ENCODE measurements at regions not wholly inside any gene's neighbourhood (a gene's known extent, or its start where the extent isn't known, plus 50 kb on each side); places are given as distances from the start of the nearest gene placed in this dataset.

GRCh38 chr18:45212181-45213039 lies 402.9 kb upstream of the SLC14A2 start:
- peak; percentile 85 to 91 for TF ChIP-seq CTCF (IDR thresholded peaks at IDR 0.05)
- Histone ChIP-seq H3K9me3 (no peaks in the 10 kb centered on the region), H3K4me1 (peaks cover 0 to 3% of the 10 kb centered on the region in 2 donors), H3K27me3 (no peaks in the 10 kb centered on the region), H3K27ac (no peak overlapping the region), H3K4me3 (no peak overlapping the region), H3K36me3 (no peaks in the 10 kb centered on the region)
- intact Hi-C loops (cut with DNase I) = no loop called here
- peak; percentile 99 for ATAC-seq
- DNase-seq = peak in 3 of 4 donors; percentile 35 to 84 (median 74)

- peak in 1 of 2 donors; percentile 18 for TF ChIP-seq CTCF (IDR thresholded peaks at IDR 0.05)
- DNase-seq (no peak), ATAC-seq (no peak)
- intact Hi-C loops (cut with DNase I) = no loop called here
- Histone ChIP-seq H3K4me1 (peaks cover 0 to 3% of the 10 kb centered on the region in 2 donors), H3K9me3 (no peaks in the 10 kb centered on the region), H3K27me3 (no peaks in the 10 kb centered on the region), H3K4me3 (no peak overlapping the region), H3K36me3 (no peaks in the 10 kb centered on the region), H3K27ac (no peak overlapping the region)
Measured at GRCh38 chr18:45213040-45213333, 402.3 kb upstream of the SLC14A2 start.

- no peak for TF ChIP-seq CTCF (IDR thresholded peaks at IDR 0.05)
- ATAC-seq = no peak
- Histone ChIP-seq H3K4me3 (no peak overlapping the region), H3K27me3 (no peaks in the 10 kb centered on the region), H3K9me3 (no peaks in the 10 kb centered on the region), H3K36me3 (no peaks in the 10 kb centered on the region), H3K4me1 (no peaks in the 10 kb centered on the region), H3K27ac (no peak overlapping the region)
- intact Hi-C loops (cut with DNase I) = no loop called here
- no peak for DNase-seq
Measured at GRCh38 chr18:45218436-45218835, 396.8 kb upstream of the SLC14A2 start.

GRCh38 chr18:45221363-45221762 lies 393.9 kb upstream of the SLC14A2 start:
- Histone ChIP-seq H3K36me3 (no peaks in the 10 kb centered on the region), H3K27me3 (no peaks in the 10 kb centered on the region), H3K27ac (no peak overlapping the region), H3K4me3 (no peak overlapping the region), H3K9me3 (no peaks in the 10 kb centered on the region), H3K4me1 (no peaks in the 10 kb centered on the region)
- TF ChIP-seq CTCF (IDR thresholded peaks at IDR 0.05) = no peak
- ATAC-seq = no peak
- intact Hi-C loops (cut with DNase I) = no loop called here
- no peak for DNase-seq

GRCh38 chr18:45222180-45222579 lies 393.1 kb upstream of the SLC14A2 start:
- Histone ChIP-seq H3K36me3 (no peaks in the 10 kb centered on the region), H3K9me3 (no peaks in the 10 kb centered on the region), H3K27ac (no peak overlapping the region), H3K4me3 (no peak overlapping the region), H3K27me3 (no peaks in the 10 kb centered on the region), H3K4me1 (no peaks in the 10 kb centered on the region)
- DNase-seq (no peak), ATAC-seq (no peak)
- TF ChIP-seq CTCF (IDR thresholded peaks at IDR 0.05) = no peak
- intact Hi-C loops (cut with DNase I) = no loop called here
